MM.1S (cell line): ENCODE measurements at regions not wholly inside any gene's neighbourhood (a gene's known extent, or its start where the extent isn't known, plus 50 kb on each side); places are given as distances from the start of the nearest gene placed in this dataset.

Experiments used
- EZH2 ChIP-seq: fragments of 300-600 bp; sonication (generic); optimal IDR thresholded peaks from 2 replicates; pipeline ENCODE3; 2017; ENCODE audit warnings: low read depth, mild to moderate bottlenecking, antibody characterized with exemption, low read length, mixed read lengths
- EZH2phosphoT487 ChIP-seq: fragments of 300-600 bp; sonication (generic); IDR thresholded peaks from 2 replicates; pipeline ENCODE4 v1.6.1; 2018; ENCODE audit warnings: antibody characterized with exemption, low read length
- TF ChIP-seq, protein P1 (sequence below): fragments of 300-600 bp; sonication (generic); IDR thresholded peaks from 2 replicates; pipeline ENCODE4 v1.5.1; 2016; ENCODE audit warnings: antibody characterized with exemption, low read length, mixed read lengths

DNA sequence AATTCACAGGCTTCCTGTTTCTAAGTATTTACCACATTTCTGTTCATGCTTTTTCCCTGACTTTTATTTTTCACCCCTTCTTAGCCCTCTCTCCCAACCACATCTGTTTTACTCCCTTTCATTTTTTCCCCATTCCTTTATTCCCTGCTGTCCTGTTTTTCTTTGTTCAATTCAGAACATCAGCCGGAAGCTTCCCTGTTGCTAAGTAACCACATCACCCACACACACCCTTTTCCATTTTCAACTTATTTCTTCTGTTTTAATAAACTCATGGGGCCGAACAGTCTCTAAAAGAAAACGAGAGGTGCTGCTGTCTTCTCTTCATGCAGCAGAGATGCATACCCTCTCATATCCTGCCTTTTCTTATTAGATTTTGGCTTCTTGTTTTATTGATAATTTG, 53.5 kb upstream of the CEP85L start:
- TF ChIP-seq, protein P1, sequence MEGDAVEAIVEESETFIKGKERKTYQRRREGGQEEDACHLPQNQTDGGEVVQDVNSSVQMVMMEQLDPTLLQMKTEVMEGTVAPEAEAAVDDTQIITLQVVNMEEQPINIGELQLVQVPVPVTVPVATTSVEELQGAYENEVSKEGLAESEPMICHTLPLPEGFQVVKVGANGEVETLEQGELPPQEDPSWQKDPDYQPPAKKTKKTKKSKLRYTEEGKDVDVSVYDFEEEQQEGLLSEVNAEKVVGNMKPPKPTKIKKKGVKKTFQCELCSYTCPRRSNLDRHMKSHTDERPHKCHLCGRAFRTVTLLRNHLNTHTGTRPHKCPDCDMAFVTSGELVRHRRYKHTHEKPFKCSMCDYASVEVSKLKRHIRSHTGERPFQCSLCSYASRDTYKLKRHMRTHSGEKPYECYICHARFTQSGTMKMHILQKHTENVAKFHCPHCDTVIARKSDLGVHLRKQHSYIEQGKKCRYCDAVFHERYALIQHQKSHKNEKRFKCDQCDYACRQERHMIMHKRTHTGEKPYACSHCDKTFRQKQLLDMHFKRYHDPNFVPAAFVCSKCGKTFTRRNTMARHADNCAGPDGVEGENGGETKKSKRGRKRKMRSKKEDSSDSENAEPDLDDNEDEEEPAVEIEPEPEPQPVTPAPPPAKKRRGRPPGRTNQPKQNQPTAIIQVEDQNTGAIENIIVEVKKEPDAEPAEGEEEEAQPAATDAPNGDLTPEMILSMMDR: no peak
- TF ChIP-seq EZH2 (no peak), EZH2phosphoT487 (no peak)
